Upper lobe of left lung (tissue), 4 donors: ENCODE measurements at regions not wholly inside any gene's neighbourhood (a gene's known extent, or its start where the extent isn't known, plus 50 kb on each side); places are given as distances from the start of the nearest gene placed in this dataset.

Experiments
- CTCF ChIP-seq, 6 experiments: fragments of 450-650 bp in 4 of 6; fragments of 200-600 bp in 2 of 6; sonication (generic) in 2 of 6; IDR thresholded peaks; one replicate each; pipeline ENCODE4 v1.5.1; 2016 to 2019; ENCODE audit warnings: antibody characterized with exemption in 6 of 6
- EP300 ChIP-seq, 4 donors: sonication (generic); formaldehyde crosslinking; IDR thresholded peaks; one replicate each; pipeline ENCODE4 v1.5.1; 2017; ENCODE audit warnings: antibody characterized with exemption in 4 of 4, control low read depth in 2 of 4
- POLR2A ChIP-seq, 4 donors: fragments of 450-650 bp; IDR thresholded peaks; one replicate each; pipeline ENCODE4 v1.5.1; 2016 to 2017; ENCODE audit warnings: antibody characterized with exemption in 4 of 4, mild to moderate bottlenecking in 2 of 4
- POLR2AphosphoS5 ChIP-seq, 2 donors: sonication (generic); formaldehyde crosslinking; IDR thresholded peaks; one replicate each; pipeline ENCODE4 v1.5.1; 2017; ENCODE audit warnings: antibody characterized with exemption in 2 of 2

- TF ChIP-seq POLR2AphosphoS5 (IDR thresholded peaks at IDR 0.05) (no peak), CTCF (IDR thresholded peaks at IDR 0.05) (no peak), POLR2A (IDR thresholded peaks at IDR 0.05) (no peak), EP300 (IDR thresholded peaks at IDR 0.05) (no peak)
Observed at GRCh38 chr20:29123861-29124260, 2133.6 kb upstream of the DEFB115 start.
